ENCODE measurements at regions not wholly inside any gene's neighbourhood (a gene's known extent, or its start where the extent isn't known, plus 50 kb on each side); places are given as distances from the start of the nearest gene placed in this dataset.

DNA sequence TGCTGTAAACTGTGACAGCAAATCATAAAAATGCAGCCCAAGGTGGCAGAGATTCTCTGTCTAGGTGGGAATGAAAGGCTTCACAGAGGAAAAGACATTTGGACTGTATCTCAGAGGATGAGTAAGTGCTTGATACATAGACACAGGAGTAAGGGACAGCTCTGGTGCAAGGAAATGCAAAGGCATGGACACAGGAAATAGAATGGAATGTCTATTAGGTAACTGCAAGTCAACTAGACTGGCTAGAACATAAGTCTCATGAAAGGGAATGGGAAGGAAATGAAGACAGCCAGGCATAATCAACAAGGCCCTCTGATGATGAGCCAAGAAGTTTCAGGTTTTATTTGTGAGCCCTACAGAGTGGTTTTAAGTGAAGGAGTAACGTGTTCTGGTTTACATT, 321.7 kb downstream of the SUCLA2 start:
- Histone ChIP-seq H3K27ac (ENCODE audit: low read depth, low read length) (no peak overlapping the region), H3K9me2 (replicated peaks; ENCODE audit: insufficient read depth, low read length) (no peaks in the 10 kb centered on the region), H3K27me3 (ENCODE audit: low read length) (no peaks in the 10 kb centered on the region), H4K20me1 (ENCODE audit: low read depth, low read length) (no peaks in the 10 kb centered on the region), H3K4me3 (ENCODE audit: insufficient read depth, low read length, poor library complexity, severe bottlenecking) (no peak overlapping the region), H2AFZ (ENCODE audit: low read depth, low read length, severe bottlenecking) (no peak overlapping the region), H3K9ac (ENCODE audit: low read length) (no peak overlapping the region), H3K4me2 (ENCODE audit: low read depth, low read length, poor library complexity, severe bottlenecking) (no peak overlapping the region), H3F3A (ENCODE audit: insufficient read depth) (no peaks in the 10 kb centered on the region), H3K36me3 (ENCODE audit: low read length) (no peaks in the 10 kb centered on the region), H3K79me2 (ENCODE audit: insufficient read depth, low read length) (no peaks in the 10 kb centered on the region), H3K9me3 (ENCODE audit: insufficient read depth, low read length) (no peaks in the 10 kb centered on the region)
- TF ChIP-seq, protein P1, sequence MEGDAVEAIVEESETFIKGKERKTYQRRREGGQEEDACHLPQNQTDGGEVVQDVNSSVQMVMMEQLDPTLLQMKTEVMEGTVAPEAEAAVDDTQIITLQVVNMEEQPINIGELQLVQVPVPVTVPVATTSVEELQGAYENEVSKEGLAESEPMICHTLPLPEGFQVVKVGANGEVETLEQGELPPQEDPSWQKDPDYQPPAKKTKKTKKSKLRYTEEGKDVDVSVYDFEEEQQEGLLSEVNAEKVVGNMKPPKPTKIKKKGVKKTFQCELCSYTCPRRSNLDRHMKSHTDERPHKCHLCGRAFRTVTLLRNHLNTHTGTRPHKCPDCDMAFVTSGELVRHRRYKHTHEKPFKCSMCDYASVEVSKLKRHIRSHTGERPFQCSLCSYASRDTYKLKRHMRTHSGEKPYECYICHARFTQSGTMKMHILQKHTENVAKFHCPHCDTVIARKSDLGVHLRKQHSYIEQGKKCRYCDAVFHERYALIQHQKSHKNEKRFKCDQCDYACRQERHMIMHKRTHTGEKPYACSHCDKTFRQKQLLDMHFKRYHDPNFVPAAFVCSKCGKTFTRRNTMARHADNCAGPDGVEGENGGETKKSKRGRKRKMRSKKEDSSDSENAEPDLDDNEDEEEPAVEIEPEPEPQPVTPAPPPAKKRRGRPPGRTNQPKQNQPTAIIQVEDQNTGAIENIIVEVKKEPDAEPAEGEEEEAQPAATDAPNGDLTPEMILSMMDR (IDR thresholded peaks at IDR 0.05; ENCODE audit: insufficient read depth, low read length, poor library complexity, severe bottlenecking), result no peak
- no peak for TF ChIP-seq EZH2phosphoT487 (conservative IDR thresholded peaks at IDR 0.05; ENCODE audit: low read length)

DNA sequence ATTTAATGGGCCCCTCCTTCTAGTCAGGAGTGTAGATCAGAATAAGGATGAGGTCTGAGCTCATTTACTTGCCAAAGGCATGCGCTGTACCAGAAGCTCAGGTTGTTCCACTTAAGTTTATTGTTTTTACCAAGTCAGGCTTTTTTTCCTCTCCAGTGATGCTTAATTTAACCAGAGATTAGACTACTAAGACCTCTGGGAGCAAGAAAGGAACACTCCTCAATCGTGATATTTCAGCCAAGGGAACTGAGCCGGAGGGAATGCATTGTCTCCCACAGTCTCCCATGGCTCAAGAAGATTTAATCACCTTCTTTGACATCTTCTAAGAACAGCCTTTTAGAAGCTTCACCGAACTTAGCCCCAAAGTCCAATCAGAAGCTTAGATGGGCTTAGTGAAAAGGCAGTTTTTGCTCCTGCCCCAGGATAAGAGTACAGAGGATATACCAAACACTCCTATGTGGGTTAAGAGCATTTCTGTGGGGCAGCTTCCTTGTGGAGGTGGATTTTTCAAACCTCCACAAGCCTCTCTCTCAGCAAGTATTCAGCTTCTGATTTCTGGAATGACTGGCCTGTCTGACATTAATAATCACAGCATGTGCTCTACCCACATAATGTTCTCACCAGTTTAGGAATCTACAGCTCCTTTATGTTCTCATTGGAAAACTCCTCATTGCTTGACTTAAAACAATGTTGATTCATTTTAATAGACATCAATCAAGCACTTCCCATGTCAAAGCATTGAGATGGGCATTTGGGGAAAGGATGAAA, 322.7 kb downstream of the SUCLA2 start:
- Histone ChIP-seq H3K79me2 (ENCODE audit: insufficient read depth, low read length) (no peaks in the 10 kb centered on the region), H3F3A (ENCODE audit: insufficient read depth) (no peaks in the 10 kb centered on the region), H3K9me2 (replicated peaks; ENCODE audit: insufficient read depth, low read length) (no peaks in the 10 kb centered on the region), H2AFZ (ENCODE audit: low read depth, low read length, severe bottlenecking) (no peak overlapping the region), H3K36me3 (ENCODE audit: low read length) (no peaks in the 10 kb centered on the region), H3K9me3 (ENCODE audit: insufficient read depth, low read length) (no peaks in the 10 kb centered on the region), H3K27ac (ENCODE audit: low read depth, low read length) (no peak overlapping the region), H3K4me2 (ENCODE audit: low read depth, low read length, poor library complexity, severe bottlenecking) (no peak overlapping the region), H3K9ac (ENCODE audit: low read length) (no peak overlapping the region), H4K20me1 (ENCODE audit: low read depth, low read length) (no peaks in the 10 kb centered on the region), H3K4me3 (ENCODE audit: insufficient read depth, low read length, poor library complexity, severe bottlenecking) (no peak overlapping the region), H3K27me3 (ENCODE audit: low read length) (no peaks in the 10 kb centered on the region)
- TF ChIP-seq, protein P1 (IDR thresholded peaks at IDR 0.05; ENCODE audit: insufficient read depth, low read length, poor library complexity, severe bottlenecking), result no peak
- no peak for TF ChIP-seq EZH2phosphoT487 (conservative IDR thresholded peaks at IDR 0.05; ENCODE audit: low read length)

DNA sequence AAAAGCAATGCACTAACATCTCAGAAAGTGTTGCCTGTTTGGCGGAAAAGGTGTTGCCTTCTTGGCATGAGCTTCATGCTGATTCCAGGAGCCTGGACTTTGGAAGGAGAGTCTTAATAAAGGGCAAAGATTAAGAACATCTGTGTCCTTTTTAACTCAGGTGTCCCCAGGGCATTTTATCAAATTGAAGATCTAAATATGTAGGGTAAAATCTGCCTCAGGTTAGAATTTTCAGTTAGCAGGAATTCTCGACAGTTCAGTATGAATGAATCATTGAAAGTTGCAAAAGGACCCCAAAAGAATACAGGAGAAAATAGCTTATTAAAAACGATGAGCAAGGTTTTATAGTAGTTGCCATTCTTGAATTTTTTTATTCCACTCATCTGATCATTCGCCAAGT, 325.2 kb downstream of the SUCLA2 start:
- H4K20me1 ChIP-seq (ENCODE audit: low read depth, low read length), result no peaks in the 10 kb centered on the region
- no peak overlapping the region for H3K4me3 ChIP-seq (ENCODE audit: insufficient read depth, low read length, poor library complexity, severe bottlenecking)
- no peak overlapping the region for H3K9ac ChIP-seq (ENCODE audit: low read length)
- H3K27ac ChIP-seq (ENCODE audit: low read depth, low read length), result no peak overlapping the region
- H3F3A ChIP-seq (ENCODE audit: insufficient read depth), result no peaks in the 10 kb centered on the region
- no peak overlapping the region for H2AFZ ChIP-seq (ENCODE audit: low read depth, low read length, severe bottlenecking)
- H3K4me2 ChIP-seq (ENCODE audit: low read depth, low read length, poor library complexity, severe bottlenecking), result no peak overlapping the region
- no peaks in the 10 kb centered on the region for H3K36me3 ChIP-seq (ENCODE audit: low read length)
- no peaks in the 10 kb centered on the region for H3K79me2 ChIP-seq (ENCODE audit: insufficient read depth, low read length)
- no peaks in the 10 kb centered on the region for H3K9me3 ChIP-seq (ENCODE audit: insufficient read depth, low read length)
- H3K27me3 ChIP-seq (ENCODE audit: low read length), result no peaks in the 10 kb centered on the region
- no peak for TF ChIP-seq EZH2phosphoT487 (conservative IDR thresholded peaks at IDR 0.05; ENCODE audit: low read length)
- TF ChIP-seq, protein P1 (IDR thresholded peaks at IDR 0.05; ENCODE audit: insufficient read depth, low read length, poor library complexity, severe bottlenecking), result no peak
- H3K9me2 ChIP-seq (replicated peaks; ENCODE audit: insufficient read depth, low read length), result no peaks in the 10 kb centered on the region
